Activated CD8-positive, alpha-beta T cell treated with anti-CD3 and anti-CD28 coated beads for 36 hours (primary cell): ENCODE measurements at regions not wholly inside any gene's neighbourhood (a gene's known extent, or its start where the extent isn't known, plus 50 kb on each side); places are given as distances from the start of the nearest gene placed in this dataset.

Experiments used
- ATAC-seq: fragments of 200-7000 bp; cut with Tn5 transposase; one replicate; pipeline ENCODE4 v1.10.0; 2021; ENCODE audit warnings: mild to moderate bottlenecking, moderate library complexity
- CTCF ChIA-PET: fragments of 350-600 bp; sonication (Branson Sonifier 250); formaldehyde crosslinking; loops from one replicate; lab custom pipeline; 2021; ENCODE audit warnings: antibody characterized with exemption; lab: Charles Lee
- POLR2A ChIA-PET: fragments of 350-600 bp; sonication (Branson Sonifier 250); formaldehyde crosslinking; loops from one replicate; lab custom pipeline; 2021; ENCODE audit warnings: antibody characterized with exemption; lab: Charles Lee
- DNase-seq: peaks from one replicate; pipeline ENCODE4 v3.0.0-alpha.2; 2020
- H3K27ac Mint-ChIP-seq: one replicate; pipeline ENCODE4 v1.8.0; 2021; ENCODE audit warnings: mild to moderate bottlenecking, mixed read lengths
- H3K27me3 Mint-ChIP-seq: one replicate; pipeline ENCODE4 v1.8.0; 2021; ENCODE audit warnings: mixed read lengths
- H3K36me3 Mint-ChIP-seq: one replicate; pipeline ENCODE4 v1.8.0; 2021; ENCODE audit warnings: low read depth, mixed read lengths
- H3K4me1 Mint-ChIP-seq: one replicate; pipeline ENCODE4 v1.8.0; 2021; ENCODE audit warnings: low read depth, mixed read lengths
- H3K4me3 Mint-ChIP-seq: one replicate; pipeline ENCODE4 v1.8.0; 2021; ENCODE audit warnings: mild to moderate bottlenecking, moderate library complexity, mixed read lengths
- H3K9me3 Mint-ChIP-seq: one replicate; pipeline ENCODE4 v1.8.0; 2021; ENCODE audit warnings: mixed read lengths
- intact Hi-C: fragments of 100-400 bp; cut with micrococcal nuclease; formaldehyde crosslinking; loops from one replicate; pipeline ENCODE4 v1.10.0; 2022
- TF ChIP-seq, protein P1 (sequence below): fragments of 200-600 bp; IDR thresholded peaks from one replicate; pipeline ENCODE4 v1.8.0; 2022; ENCODE audit warnings: antibody characterized with exemption, mild to moderate bottlenecking

- TF ChIP-seq, protein P1, sequence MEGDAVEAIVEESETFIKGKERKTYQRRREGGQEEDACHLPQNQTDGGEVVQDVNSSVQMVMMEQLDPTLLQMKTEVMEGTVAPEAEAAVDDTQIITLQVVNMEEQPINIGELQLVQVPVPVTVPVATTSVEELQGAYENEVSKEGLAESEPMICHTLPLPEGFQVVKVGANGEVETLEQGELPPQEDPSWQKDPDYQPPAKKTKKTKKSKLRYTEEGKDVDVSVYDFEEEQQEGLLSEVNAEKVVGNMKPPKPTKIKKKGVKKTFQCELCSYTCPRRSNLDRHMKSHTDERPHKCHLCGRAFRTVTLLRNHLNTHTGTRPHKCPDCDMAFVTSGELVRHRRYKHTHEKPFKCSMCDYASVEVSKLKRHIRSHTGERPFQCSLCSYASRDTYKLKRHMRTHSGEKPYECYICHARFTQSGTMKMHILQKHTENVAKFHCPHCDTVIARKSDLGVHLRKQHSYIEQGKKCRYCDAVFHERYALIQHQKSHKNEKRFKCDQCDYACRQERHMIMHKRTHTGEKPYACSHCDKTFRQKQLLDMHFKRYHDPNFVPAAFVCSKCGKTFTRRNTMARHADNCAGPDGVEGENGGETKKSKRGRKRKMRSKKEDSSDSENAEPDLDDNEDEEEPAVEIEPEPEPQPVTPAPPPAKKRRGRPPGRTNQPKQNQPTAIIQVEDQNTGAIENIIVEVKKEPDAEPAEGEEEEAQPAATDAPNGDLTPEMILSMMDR, result no peak
- Mint-ChIP-seq H3K9me3 (peaks cover 10% of the 10 kb centered on the region), H3K4me3 (no peak overlapping the region), H3K4me1 (no peaks in the 10 kb centered on the region), H3K36me3 (no peaks in the 10 kb centered on the region), H3K27me3 (no peaks in the 10 kb centered on the region), H3K27ac (no peak overlapping the region)
- ATAC-seq, result no peak
- no peak for DNase-seq
- intact Hi-C loops, result no loop called here
- ChIA-PET POLR2A (no interaction called here), CTCF (no interaction called here)
Observed at GRCh38 chr10:20363684-20364083, 533.4 kb downstream of the NEBL start.

- DNase-seq (no peak), ATAC-seq (no peak)
- Mint-ChIP-seq H3K27me3 (no peaks in the 10 kb centered on the region), H3K27ac (no peak overlapping the region), H3K9me3 (peaks cover 16% of the 10 kb centered on the region), H3K36me3 (no peaks in the 10 kb centered on the region), H3K4me3 (no peak overlapping the region), H3K4me1 (no peaks in the 10 kb centered on the region)
- TF ChIP-seq, protein P1, result no peak
- ChIA-PET POLR2A (no interaction called here), CTCF (no interaction called here)
- intact Hi-C loops, result no loop called here
Observed at GRCh38 chr10:20355915-20356314, 539.7 kb downstream of the PLXDC2 start.

GRCh38 chr10:20355011-20355410, 538.8 kb downstream of the PLXDC2 start:
- DNase-seq (no peak), ATAC-seq (no peak)
- TF ChIP-seq, protein P1, result no peak
- H3K36me3 Mint-ChIP-seq, result no peaks in the 10 kb centered on the region
- H3K4me1 Mint-ChIP-seq, result no peaks in the 10 kb centered on the region
- intact Hi-C loops, result no loop called here
- H3K9me3 Mint-ChIP-seq, result peaks cover 16% of the 10 kb centered on the region
- CTCF ChIA-PET, result no interaction called here
- H3K4me3 Mint-ChIP-seq, result no peak overlapping the region
- POLR2A ChIA-PET, result no interaction called here
- no peak overlapping the region for H3K27ac Mint-ChIP-seq
- no peaks in the 10 kb centered on the region for H3K27me3 Mint-ChIP-seq

GRCh38 chr10:20354166-20354565, 537.9 kb downstream of the PLXDC2 start:
- Mint-ChIP-seq H3K4me1 (no peaks in the 10 kb centered on the region), H3K9me3 (peaks cover 17% of the 10 kb centered on the region), H3K27me3 (no peaks in the 10 kb centered on the region), H3K27ac (no peak overlapping the region), H3K36me3 (no peaks in the 10 kb centered on the region), H3K4me3 (no peak overlapping the region)
- no peak for DNase-seq
- TF ChIP-seq, protein P1, result no peak
- ATAC-seq, result no peak
- intact Hi-C loops, result no loop called here
- POLR2A ChIA-PET, result no interaction called here
- CTCF ChIA-PET, result no interaction called here

GRCh38 chr10:20350509-20350908, 534.3 kb downstream of the PLXDC2 start:
- no peak for ATAC-seq
- H3K4me1 Mint-ChIP-seq, result no peaks in the 10 kb centered on the region
- no peaks in the 10 kb centered on the region for H3K36me3 Mint-ChIP-seq
- no peaks in the 10 kb centered on the region for H3K27me3 Mint-ChIP-seq
- DNase-seq, result no peak
- H3K27ac Mint-ChIP-seq, result no peak overlapping the region
- TF ChIP-seq, protein P1, result no peak
- H3K9me3 Mint-ChIP-seq, result peaks cover 8% of the 10 kb centered on the region
- CTCF ChIA-PET, result no interaction called here
- intact Hi-C loops, result no loop called here
- POLR2A ChIA-PET, result no interaction called here
- H3K4me3 Mint-ChIP-seq, result no peak overlapping the region
